CMK (cell line): ENCODE measurements at regions not wholly inside any gene's neighbourhood (a gene's known extent, or its start where the extent isn't known, plus 50 kb on each side); places are given as distances from the start of the nearest gene placed in this dataset.
"Not testable (repeated sequence)": the region's sequence is repeated elsewhere in the genome, so short reads cannot be mapped to it uniquely, and the experiment has no call there.

Source experiments
- DNase-seq: peaks from one replicate; pipeline ENCODE4 v3.0.0-alpha.2; 2010; ENCODE audit warnings: low read depth

DNA sequence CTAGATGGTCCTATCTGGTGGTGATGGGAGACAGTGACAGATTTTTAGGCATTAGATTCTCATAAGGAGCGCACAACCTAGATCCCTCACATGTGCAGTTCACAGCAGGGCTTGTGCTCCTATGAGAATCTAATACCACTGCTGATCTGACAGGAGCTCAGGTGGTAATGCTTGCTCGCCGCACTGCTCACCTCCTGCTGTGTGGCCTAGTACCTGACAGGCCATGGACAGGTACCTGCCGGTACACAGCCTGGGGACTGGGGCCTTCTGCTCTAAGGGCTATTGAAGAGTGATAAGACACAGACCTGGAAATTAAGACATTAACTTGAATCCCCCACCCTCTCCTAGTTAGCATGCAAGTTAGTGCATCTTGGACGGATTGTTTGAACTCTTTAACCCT, 64.4 kb downstream of the KLRB1 start:
- DNase-seq = not testable (repeated sequence)

DNA sequence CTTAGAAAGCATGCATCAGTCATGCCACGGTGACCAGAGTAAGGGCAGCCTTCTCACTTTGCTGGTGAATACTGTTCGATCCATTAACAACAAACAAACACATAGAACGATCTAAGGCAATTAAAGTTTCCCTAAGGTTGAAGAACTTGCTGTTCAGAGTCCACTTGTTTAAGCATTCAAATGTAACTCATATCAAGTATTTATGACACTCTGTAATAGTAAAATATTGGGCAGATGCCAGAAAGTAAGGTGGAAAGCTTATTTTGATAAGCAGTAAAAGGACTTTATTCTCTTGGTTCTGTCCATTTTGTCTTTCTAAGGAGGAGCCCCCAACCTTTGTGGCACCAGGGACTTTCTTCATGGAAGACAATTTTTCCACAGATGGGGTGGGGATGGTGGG, 64.9 kb downstream of the KLRB1 start:
- not testable (repeated sequence) for DNase-seq

DNA sequence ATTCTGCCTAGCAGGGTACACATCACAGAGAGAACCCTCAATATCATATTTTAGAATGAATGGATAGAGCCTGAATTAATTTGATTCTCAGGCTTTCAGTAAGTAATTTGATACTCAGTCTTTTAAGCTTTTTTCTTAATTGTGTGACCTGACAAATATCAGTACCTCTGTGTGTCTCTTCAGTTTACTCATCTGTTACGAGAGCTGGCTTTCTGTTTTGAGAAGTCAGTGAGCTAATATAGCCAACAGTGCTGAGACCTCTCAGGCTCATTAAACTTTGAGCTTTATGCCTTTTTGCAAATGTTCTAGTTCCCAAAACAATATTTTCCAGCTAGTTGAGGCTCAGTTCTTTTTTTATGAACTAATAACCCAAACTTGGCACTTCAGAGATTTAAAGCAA, 91.8 kb downstream of the KLRB1 start:
- DNase-seq = not testable (repeated sequence)

DNA sequence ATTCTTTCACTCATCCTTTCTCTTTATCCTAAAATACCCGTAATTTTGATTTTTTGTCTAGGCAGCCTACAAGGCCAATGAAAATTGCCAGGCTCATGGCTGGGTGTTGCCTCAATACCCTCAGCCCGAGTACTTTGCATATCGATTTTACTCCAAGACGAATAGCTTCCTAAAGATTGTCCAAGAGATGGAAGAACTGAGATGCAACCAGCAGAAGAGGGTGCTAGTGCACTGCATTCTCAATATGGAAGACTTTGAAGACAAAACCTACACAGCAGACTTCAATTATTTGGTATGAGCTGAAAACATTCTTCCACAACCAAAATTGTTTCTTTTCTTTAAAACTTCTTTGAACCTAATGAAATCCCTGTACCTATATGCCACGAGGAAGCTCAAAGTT, 95.0 kb downstream of the KLRB1 start:
- DNase-seq = not testable (repeated sequence)

DNA sequence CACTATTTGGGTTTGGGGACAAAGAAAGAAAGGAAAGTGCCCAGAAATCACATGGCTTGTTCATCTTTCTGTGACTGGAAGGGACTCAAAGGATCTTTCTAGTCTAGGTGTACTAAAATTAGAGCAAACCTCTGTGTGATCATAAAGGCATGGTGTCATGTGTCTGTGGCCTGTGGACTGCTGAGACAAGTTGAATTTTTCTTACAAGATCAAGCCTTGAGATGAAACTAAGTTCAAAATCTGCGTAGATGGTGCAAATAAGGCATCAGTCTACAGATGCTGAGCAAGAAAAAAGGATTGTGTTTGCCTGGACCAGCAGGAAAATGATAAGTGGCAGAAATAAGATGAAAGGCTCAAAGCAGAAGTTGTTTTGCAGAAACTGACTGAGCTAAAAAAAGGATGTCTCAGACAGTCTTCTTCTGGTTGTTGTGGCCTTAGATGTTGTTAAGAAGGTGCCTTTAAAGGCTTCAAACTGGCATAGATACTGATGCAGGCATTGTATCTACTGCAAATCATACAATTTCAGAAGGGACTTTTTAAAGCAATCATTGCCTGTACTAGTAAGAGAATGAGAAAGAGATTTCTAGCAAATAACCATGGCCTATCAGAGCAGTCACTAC, 97.2 kb downstream of the KLRB1 start:
- not testable (repeated sequence) for DNase-seq

DNA sequence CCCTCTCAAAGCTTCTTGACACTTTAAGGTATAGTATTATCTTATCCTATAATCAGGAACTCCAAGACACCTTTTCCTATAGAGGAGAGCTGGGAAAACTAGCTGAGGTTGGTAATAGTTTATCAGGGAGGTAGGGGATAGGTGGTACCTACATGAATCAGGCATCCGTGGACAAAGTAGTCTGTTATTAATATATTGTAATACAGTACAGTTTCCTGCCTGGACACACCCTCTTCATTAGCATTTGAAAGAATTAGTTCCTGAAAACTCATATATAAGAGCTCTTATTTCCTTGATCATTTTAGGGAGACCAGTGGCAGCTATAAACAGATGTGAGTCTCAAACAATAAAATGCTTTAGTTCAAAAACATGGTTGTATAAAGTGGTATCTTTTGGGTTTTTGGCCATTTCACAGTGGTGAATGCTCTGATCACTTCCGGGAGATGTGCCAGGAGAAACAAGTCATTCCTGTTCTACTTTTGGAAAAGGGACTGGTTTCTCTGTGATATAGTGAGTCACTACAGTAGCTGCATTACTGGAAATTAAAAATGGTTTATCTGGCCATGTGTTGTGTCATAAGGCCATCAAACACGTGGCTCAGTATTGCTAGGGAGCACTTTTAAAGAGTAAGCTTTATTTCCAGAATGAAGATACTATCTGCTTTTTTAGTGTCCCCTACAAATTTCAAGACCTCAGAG, 98.1 kb downstream of the KLRB1 start:
- no peak for DNase-seq

DNA sequence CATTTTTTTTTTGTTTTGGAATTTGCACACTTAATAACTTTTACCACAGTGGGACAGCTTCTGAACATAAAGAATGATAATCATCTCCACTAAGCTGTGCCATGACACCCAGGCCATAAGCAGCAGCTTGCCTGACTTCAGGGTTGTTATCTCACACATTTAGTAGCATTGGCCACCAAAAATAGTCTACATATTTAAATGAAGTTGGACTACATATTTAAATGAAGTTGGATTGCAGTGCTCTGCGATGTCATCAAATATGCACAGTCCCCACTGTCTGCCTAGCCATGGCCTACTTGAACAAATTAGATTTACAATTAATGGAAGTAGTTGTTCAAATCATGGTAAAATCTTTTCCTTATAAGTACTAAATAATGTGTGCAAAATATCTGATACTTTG, 101.0 kb downstream of the KLRB1 start:
- no peak for DNase-seq

DNA sequence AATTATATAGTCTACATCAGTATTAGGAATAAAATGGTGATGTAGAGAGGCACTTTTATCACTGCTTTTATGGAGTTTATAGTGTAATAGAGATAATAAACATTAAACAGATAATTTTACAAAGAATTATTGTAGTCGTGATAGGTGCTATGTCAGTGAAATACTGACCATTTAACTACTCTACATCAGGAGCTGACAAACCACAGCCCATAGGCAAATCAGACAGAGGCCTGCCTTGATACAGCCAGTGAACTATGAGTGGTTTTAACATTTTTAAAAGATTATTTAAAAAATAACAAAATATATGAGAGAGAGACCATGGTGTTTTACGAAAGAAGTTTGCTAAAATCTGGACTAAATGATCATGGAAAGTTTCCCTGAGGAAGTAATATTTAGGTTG, 104.3 kb downstream of the KLRB1 start:
- not testable (repeated sequence) for DNase-seq

DNA sequence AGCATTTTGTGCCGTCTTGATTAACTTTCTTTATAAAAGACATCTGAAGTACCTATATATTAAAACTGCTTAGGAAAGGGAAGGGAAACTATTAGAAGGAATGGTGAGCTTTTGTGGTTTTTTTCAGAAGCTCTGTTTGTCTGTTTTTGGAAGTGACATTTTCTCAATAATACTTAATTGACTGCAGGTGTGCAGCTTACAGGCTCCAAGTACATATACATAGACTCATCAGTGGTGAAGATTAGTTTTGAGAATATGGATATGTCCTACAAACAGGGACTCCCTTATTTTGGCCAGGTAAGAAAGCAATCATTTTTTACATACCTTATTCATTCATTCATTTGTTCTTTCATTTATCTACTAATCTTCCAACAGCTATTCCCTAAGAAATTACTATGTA, 104.9 kb downstream of the KLRB1 start:
- DNase-seq = not testable (repeated sequence)

DNA sequence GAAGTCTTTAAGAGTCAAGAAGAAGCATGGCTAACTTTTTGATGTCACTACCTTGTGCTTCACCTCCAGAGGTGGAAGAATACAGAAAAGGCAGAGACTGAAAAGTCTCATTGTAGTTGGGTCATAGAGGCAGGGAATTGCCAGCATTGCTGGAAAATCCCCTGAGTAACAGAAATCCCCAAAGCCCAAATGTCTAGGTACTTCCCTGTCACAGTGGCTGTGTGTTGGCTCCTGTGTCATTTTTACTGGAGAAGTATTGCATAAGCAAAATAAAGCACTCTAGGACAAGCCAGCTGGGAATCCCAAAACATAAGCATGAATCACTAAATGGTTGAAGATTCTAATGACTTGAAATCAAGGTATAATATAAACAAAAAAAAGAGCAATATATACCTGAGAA, 114.4 kb downstream of the KLRB1 start:
- not testable (repeated sequence) for DNase-seq

DNA sequence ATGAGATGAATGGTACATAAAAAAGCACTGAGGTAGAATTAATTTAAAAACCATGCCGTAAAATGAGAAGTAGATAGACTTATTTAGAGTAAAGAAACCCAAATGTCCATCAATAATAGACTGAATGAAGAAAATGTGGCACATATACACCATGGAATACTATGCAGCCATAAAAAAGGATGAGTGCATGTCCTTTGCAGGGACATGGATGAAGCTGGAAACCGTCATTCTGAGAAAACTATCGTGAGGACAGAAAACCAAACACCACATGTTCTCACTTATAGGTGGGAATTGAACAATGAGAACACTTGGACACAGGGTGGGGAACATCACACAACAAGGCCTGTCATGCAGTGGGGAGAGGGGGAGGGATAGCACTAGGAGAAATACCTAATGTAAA, 126.4 kb downstream of the KLRB1 start:
- DNase-seq = not testable (repeated sequence)

DNA sequence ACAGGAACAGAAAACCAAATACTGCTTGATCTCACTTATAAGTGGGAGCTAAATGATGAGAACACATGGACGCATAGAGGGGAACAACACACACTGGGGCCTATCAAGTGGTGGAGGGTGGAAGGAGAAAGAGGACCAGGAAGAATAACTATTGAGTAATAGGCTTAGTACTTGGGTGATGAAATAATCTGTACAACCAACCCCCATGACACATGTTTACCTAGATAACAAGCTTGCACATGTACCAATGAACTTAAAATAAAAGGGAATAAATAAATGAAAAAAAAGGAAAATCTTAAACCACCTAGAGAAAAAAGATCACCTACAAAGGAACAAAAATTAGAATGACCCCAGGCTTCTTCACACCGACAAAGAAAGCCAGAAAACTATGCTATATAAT, 133.5 kb downstream of the KLRB1 start:
- DNase-seq = not testable (repeated sequence)

DNA sequence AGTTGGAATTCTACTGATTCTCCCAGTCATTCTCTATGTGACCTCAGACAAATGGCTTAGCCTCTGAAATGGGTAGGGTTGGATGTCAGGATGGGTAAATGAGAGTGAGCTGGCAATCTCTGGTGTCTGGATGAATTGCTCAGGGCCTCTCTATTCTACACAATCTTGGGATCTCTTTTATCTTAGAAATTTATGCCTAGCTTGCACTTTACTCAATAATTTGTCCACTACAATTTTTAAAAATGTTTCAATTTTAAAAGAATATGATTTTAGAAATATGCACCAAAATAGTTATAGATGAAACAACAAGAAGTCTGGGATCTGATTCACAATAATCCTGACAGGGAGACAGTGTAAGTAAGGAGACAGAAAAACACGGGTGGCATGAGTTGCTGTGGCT, 134.1 kb downstream of the KLRB1 start:
- not testable (repeated sequence) for DNase-seq

DNA sequence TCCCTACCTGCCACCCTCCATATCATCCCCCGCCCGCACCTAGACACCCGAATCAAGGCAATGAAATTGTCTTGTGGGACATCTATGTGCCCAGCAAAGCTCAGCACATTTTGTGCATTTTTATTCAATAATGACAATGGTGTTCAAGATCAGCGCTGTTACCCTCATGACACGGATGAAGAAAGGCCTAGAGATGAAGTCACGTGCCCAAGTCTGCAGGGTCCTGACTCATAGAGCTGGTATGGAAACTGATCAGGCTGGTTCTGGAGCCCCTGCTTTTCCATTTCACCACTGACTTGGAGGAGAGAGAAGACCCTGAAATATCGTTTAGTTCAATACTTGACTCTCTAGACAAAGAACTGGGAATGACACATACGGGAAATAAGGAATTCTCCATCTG, 136.2 kb downstream of the KLRB1 start:
- not testable (repeated sequence) for DNase-seq

DNA sequence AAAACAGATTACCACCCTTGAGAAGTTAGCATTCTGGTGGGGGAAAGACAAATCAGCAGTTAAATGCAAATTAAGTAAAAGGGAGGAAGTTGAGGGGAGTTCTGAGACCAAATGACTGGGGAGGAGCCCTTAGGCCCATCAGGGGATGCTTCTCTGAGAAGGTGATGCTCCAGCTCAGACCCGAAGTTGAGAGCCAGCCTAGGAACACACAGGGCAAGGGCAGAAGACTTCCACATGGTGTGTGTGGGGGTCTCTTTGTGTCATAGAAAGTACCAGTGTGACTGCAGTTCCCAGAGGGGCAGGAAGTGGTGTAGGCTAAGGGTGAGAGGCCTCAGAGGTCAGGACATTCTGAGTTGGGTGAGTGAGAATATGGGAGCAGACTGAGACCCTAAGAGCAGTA, 137.3 kb downstream of the KLRB1 start:
- not testable (repeated sequence) for DNase-seq

DNA sequence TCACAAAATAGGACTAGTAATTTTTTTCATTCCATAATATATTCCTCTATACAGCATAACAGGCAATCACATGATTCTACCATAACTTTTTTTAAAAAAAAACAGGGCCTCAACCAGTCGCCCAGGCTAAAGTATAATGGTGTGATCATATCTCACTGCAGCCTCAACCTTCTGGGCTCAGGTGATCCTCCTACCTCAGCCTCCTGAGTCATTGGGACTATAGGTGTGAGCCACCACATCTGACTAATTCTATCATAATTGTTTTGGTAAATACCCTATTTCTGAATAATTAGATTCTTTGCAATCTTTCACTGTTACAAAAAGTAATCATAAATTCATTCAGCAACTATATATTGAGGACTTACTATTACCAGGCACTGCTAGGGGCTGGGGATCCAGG, 137.8 kb downstream of the KLRB1 start:
- not testable (repeated sequence) for DNase-seq

DNA sequence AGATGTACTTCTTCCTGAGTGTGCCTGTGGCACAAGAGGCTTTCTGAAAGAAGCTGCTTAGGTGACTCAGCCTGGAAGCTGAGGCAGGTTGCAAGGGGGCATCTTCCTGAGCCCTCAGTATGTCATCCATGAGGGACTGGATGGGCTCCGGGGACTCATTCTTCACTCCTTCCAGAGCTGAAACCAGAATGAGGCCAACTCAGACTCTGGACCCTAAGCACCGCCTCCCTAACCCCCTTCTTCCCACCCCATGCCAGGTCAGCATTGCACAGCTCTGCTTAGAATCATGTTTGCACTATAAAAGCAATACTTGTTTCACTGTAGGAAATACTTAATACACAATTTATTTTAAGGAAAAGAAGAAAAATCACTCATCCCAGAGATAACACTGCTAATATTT, 138.3 kb downstream of the KLRB1 start:
- not testable (repeated sequence) for DNase-seq

DNA sequence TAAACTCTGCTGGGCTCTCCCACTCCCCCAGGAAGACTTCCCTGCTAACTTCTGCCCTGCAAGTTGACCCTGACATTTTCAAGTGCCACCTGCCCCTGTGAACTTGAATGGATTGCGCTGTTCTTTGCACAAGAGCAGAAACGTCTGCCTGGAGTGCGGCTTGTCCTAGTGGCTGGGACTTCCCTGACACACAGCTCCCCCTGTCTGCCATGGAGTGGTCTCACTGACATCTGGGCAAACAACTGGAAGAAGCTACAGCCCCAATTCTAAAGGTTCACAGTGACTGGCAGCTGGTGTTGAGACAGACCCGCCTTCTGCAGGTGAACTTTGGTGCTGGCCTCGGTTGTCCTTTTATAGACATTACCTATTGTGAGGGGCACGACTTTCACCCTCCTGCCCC, 138.7 kb downstream of the KLRB1 start:
- DNase-seq = not testable (repeated sequence)

DNA sequence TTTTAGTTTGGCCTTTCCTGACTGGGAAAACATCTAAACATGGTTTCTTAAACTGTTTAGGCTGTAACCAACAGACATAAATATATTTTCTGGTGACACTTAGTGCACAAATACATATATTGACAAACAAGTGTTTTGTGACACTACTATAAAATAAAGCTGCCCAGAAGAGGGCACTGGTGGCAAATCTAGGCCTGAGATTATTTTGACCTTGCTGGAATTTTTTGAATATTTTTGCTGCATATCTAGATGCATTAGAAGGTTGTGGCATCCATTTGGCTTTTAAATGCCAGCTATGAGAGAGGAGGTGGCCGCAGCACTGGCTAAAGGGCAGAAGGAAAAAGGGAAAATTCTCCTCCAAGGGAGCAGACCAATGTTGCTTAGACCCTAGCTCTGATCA, 139.6 kb downstream of the KLRB1 start:
- DNase-seq = not testable (repeated sequence)

DNA sequence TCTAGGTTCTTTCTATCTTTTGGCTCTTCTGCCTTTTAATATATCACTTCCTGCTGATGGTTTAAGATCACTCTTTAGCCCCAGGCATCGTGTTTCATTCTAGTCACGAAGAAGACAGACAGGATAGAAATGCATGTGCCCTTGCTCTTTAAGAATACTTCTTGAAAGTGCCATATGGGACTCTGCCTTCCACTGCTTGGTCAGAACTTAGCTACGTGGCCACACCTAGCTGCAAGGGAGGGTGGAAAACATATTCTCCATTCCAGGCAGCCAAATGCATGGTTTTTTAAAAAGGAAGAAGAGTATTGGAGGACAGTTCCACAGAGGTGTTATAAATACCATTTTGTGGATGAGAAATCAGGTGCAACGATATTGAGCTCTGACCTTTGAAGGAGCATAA, 143.3 kb downstream of the KLRB1 start:
- DNase-seq = no peak

DNA sequence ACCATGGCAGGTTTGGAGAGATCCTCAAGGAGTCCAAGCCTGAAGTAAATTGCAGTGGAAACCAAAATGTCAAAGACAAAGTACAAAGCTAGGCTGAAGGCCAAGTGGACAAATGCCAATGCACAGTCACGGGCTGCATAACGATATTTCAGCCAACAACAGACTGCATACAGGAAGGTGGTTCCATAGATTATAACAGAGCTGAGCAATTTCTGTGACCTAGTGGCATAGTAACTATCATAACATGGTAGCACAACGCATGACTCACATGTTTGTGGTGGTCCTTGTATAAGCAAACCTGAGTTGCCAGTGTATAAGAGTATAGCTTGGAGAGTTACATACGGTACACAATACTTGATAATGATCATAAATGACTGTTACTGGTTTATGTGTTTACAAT, 152.2 kb downstream of the KLRB1 start:
- DNase-seq = not testable (repeated sequence)

DNA sequence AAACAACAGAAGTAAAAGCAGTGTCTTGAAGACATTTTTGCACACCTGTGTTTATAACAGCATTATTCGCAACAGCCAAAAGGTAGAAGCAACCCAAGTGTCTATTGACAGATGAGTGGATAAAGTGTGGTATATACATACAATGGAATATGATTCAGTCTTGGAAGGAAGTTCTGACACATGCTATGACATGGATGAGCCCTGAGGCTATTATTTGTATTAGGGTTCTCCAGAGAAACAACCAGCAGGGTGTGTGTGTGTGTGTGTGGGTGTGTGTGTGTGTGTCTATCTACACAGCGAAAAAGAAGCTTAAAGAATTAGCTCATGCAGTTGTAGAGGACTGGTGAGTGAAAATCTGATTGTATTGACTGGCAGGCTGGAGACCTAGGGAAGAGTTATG, 153.7 kb downstream of the KLRB1 start:
- DNase-seq = not testable (repeated sequence)

DNA sequence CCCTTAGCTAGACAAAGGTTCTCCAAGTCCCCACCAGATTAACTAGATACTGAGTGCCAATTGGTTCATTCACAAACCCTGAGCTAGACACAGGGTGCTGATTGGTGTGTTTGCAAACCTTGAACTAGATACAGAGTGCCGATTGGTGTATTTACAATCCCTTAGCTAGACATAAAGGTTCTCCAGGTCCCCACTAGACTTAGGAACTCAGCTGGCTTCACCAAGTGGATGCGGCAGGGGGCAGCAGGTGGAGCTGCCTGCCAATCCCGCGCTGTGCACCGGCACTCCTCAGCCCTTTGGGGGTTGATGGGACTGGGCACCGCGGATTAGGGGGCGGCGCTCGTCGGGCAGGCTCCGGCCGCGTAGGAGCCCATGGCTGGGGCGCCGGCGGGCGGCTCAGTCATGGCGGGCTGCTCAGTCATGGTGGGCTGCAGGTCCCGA, 157.6 kb downstream of the KLRB1 start:
- DNase-seq = not testable (repeated sequence)

DNA sequence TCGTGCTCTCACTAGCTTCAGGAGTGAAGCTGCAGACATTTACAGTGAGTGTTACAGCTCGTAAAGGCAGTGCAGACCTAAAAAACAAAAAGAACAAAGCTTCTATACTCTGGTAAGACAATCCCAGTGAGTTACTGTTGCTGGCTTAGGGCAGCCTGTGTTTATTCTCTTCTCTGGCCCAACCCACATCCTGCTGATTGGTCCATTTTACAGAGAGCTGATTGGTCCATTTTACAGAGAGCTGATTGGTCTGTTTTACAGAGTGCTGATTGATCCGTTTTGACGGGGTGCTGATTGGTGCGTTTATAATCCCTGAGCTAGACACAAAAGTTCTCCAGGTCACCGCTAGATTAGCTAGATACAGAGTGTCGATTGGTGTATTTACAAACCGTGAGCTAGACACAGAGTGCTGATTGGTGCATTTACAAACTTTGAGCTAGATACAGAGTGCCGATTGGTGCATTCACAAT, 158.0 kb downstream of the KLRB1 start:
- peak; percentile 66 for DNase-seq
